HL-60 (cell line): ENCODE measurements at regions not wholly inside any gene's neighbourhood (a gene's known extent, or its start where the extent isn't known, plus 50 kb on each side); places are given as distances from the start of the nearest gene placed in this dataset.

Experiments used
- DNase-seq, 2 experiments: peaks; one replicate each; pipeline ENCODE4 v3.0.0-alpha.2; 2010 to 2020; ENCODE audit warnings: low read depth in 1 of 2, low spot score in 1 of 2
- H3K27ac ChIP-seq: fragments of 250-450 bp; sonication (Bioruptor Pico); replicated peaks from 2 replicates; pipeline ENCODE4 v1.5.1; 2020; ENCODE audit warnings: mild to moderate bottlenecking, moderate library complexity
- H3K27me3 ChIP-seq: fragments of 250-450 bp; sonication (Bioruptor Pico); 2 replicates; pipeline ENCODE4 v1.5.1; 2021; ENCODE audit warnings: mild to moderate bottlenecking, moderate library complexity; ENCODE audit not compliant: insufficient read depth, poor library complexity, severe bottlenecking
- H3K4me3 ChIP-seq: replicated peaks from 2 replicates; pipeline ENCODE4 v1.5.1; 2011; ENCODE audit warnings: mild to moderate bottlenecking, control low read depth, low read length; ENCODE audit not compliant: insufficient read depth
- CTCF ChIP-seq: IDR thresholded peaks from one replicate; pipeline ENCODE4 v1.5.1; 2011; ENCODE audit warnings: low read length, control low read depth, inconsistent platforms; ENCODE audit not compliant: insufficient read depth
- GABPA ChIP-seq: IDR thresholded peaks from 2 replicates; pipeline ENCODE4 v1.6.1; 2012; ENCODE audit warnings: low read depth
- POLR2AphosphoS5 ChIP-seq: IDR thresholded peaks from 2 replicates; pipeline ENCODE4 v1.6.1; 2012; ENCODE audit warnings: low read depth
- REST ChIP-seq: IDR thresholded peaks from 2 replicates; pipeline ENCODE4 v1.6.1; 2012; ENCODE audit warnings: low read depth; ENCODE audit not compliant: insufficient replicate concordance
- SPI1 ChIP-seq: IDR thresholded peaks from 2 replicates; pipeline ENCODE4 v1.6.1; 2012; ENCODE audit warnings: low read depth, mild to moderate bottlenecking, borderline replicate concordance

GRCh38 chr4:12987284-12987683 lies 496.9 kb downstream of the RAB28 start:
- Histone ChIP-seq H3K27me3 (no peaks in the 10 kb centered on the region), H3K27ac (no peak overlapping the region), H3K4me3 (no peak overlapping the region)
- no peak for DNase-seq
- TF ChIP-seq REST: no peak
- no peak for TF ChIP-seq SPI1
- TF ChIP-seq GABPA: no peak
- TF ChIP-seq CTCF: no peak
- TF ChIP-seq POLR2AphosphoS5: no peak

DNA sequence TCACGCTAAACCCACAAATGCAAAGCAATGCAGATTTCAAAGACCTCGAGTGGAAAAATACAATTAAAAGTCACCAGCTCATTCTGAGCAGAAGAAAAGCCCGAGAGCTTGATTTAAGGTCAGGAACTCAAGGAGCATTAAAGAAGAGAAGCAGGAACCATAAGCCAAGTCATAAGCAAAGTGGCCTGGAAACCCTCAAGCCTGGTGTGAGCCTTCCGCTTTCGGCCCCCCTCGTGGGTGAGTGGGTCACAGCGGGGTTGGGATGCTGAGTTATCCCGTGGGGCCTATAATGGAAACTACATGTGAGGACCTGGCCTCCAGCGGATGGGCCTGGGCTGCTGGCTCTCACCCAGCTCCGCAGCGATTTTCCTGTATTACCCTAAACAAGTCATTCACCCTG lies 504.3 kb downstream of the RAB28 start:
- DNase-seq: no peak
- no peak overlapping the region for H3K4me3 ChIP-seq
- TF ChIP-seq CTCF: no peak
- no peak overlapping the region for H3K27ac ChIP-seq
- H3K27me3 ChIP-seq: no peaks in the 10 kb centered on the region

DNA sequence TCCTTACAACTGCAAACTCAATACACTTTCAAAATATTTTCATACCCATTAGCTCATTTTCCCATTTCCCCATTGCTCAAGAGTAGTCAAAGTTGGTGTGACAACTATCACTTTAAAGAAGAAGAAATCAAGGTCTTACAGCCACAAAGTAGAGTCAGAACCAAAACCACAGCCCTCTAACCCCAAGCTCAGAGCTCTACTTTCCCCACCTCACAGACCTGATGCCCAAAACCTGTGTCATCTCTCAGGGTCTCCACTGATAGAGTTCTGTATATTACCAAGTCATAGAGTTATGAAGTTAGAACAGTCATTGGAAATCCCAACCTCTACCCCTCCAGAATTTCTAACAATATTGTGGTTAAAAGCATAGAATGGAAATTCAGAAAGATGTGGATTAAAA lies 505.8 kb downstream of the RAB28 start:
- Histone ChIP-seq H3K27ac (no peak overlapping the region), H3K27me3 (no peaks in the 10 kb centered on the region), H3K4me3 (no peak overlapping the region)
- no peak for DNase-seq
- TF ChIP-seq GABPA (no peak), CTCF (no peak), REST (no peak), POLR2AphosphoS5 (no peak), SPI1 (no peak)

GRCh38 chr4:12975511-12975910 lies 508.6 kb downstream of the RAB28 start:
- no peak for DNase-seq
- no peak for TF ChIP-seq POLR2AphosphoS5
- no peak for TF ChIP-seq SPI1
- no peak for TF ChIP-seq GABPA
- TF ChIP-seq CTCF: no peak
- TF ChIP-seq REST: no peak
- no peak overlapping the region for H3K27ac ChIP-seq
- no peak overlapping the region for H3K4me3 ChIP-seq
- H3K27me3 ChIP-seq: no peaks in the 10 kb centered on the region
